ENCODE measurements at regions not wholly inside any gene's neighbourhood (a gene's known extent, or its start where the extent isn't known, plus 50 kb on each side); places are given as distances from the start of the nearest gene placed in this dataset.

- Histone ChIP-seq H3K27me3 (ENCODE audit: control insufficient read depth in 1 of 2, insufficient read depth in 1 of 2, low read length in 2 of 2) (no peaks in the 10 kb centered on the region), H2BK15ac (ENCODE audit: low read depth, poor library complexity, severe bottlenecking) (no peak overlapping the region), H3K9ac (ENCODE audit: low read length) (no peak overlapping the region), H3K4me3 (ENCODE audit: insufficient read depth in 1 of 2, low read depth in 1 of 2, low read length in 2 of 2) (no peak overlapping the region), H4K8ac (ENCODE audit: low read length) (no peak overlapping the region), H3K36me3 (ENCODE audit: control insufficient read depth in 1 of 2, insufficient read depth in 2 of 2, low read depth in 1 of 2, low read length in 2 of 2) (no peaks in the 10 kb centered on the region), H3K27ac (ENCODE audit: low read length, poor library complexity, severe bottlenecking) (peak overlapping the region; percentile 5), H3K9me3 (ENCODE audit: control insufficient read depth, low read length) (no peaks in the 10 kb centered on the region), H2BK5ac (ENCODE audit: low read depth, low read length, poor library complexity, severe bottlenecking) (no peak overlapping the region), H3K18ac (ENCODE audit: low read depth in 1 of 2, low read length in 2 of 2) (no peak overlapping the region), H2AK5ac (ENCODE audit: low read length, severe bottlenecking) (no peak overlapping the region), H2BK12ac (ENCODE audit: low read length in 2 of 2) (no peak overlapping the region), H3K23ac (ENCODE audit: low read length in 2 of 2) (no peak overlapping the region), H4K91ac (ENCODE audit: low read length) (no peak overlapping the region), H3K4ac (ENCODE audit: low read depth in 1 of 2, low read length in 2 of 2) (no peak overlapping the region), H3K79me1 (replicated peaks; ENCODE audit: low read length, poor library complexity, severe bottlenecking) (no peaks in the 10 kb centered on the region), H2BK120ac (ENCODE audit: low read depth, low read length) (no peak overlapping the region), H3K14ac (ENCODE audit: low read length in 2 of 2) (no peak overlapping the region), H2AFZ (ENCODE audit: low read depth, low read length) (no peak overlapping the region), H3K4me1 (ENCODE audit: control insufficient read depth, insufficient read depth, low read depth, low read length) (no peaks in the 10 kb centered on the region), H3K4me2 (ENCODE audit: low read length, poor library complexity, severe bottlenecking) (no peak overlapping the region)
- 32% methylated on average over 1 of the region's 1 CpG for WGBS
- DNase-seq: no peak
Measured at GRCh38 chr22:34973016-34973415, 92.9 kb upstream of the ISX start.

- WGBS: 77% methylated on average over 2 of the region's 2 CpGs
- Histone ChIP-seq H2BK12ac (ENCODE audit: low read length in 2 of 2) (no peak overlapping the region), H2AK5ac (ENCODE audit: low read length, severe bottlenecking) (no peak overlapping the region), H3K36me3 (ENCODE audit: control insufficient read depth in 1 of 2, insufficient read depth in 2 of 2, low read depth in 1 of 2, low read length in 2 of 2) (no peaks in the 10 kb centered on the region), H4K91ac (ENCODE audit: low read length) (no peak overlapping the region), H2AFZ (ENCODE audit: low read depth, low read length) (no peak overlapping the region), H3K9me3 (ENCODE audit: control insufficient read depth, low read length) (no peaks in the 10 kb centered on the region), H2BK15ac (ENCODE audit: low read depth, poor library complexity, severe bottlenecking) (no peak overlapping the region), H3K14ac (ENCODE audit: low read length in 2 of 2) (no peak overlapping the region), H3K4me1 (ENCODE audit: control insufficient read depth, insufficient read depth, low read depth, low read length) (no peaks in the 10 kb centered on the region), H4K8ac (ENCODE audit: low read length) (no peak overlapping the region), H3K27me3 (ENCODE audit: control insufficient read depth in 1 of 2, insufficient read depth in 1 of 2, low read length in 2 of 2) (no peaks in the 10 kb centered on the region), H3K4me3 (ENCODE audit: insufficient read depth in 1 of 2, low read depth in 1 of 2, low read length in 2 of 2) (no peak overlapping the region), H3K9ac (ENCODE audit: low read length) (no peak overlapping the region), H3K18ac (ENCODE audit: low read depth in 1 of 2, low read length in 2 of 2) (no peak overlapping the region), H3K27ac (ENCODE audit: low read length, poor library complexity, severe bottlenecking) (no peak overlapping the region), H3K23ac (ENCODE audit: low read length in 2 of 2) (no peak overlapping the region), H2BK120ac (ENCODE audit: low read depth, low read length) (no peak overlapping the region), H3K4ac (ENCODE audit: low read depth in 1 of 2, low read length in 2 of 2) (no peak overlapping the region), H3K4me2 (ENCODE audit: low read length, poor library complexity, severe bottlenecking) (no peak overlapping the region), H2BK5ac (ENCODE audit: low read depth, low read length, poor library complexity, severe bottlenecking) (no peak overlapping the region), H3K79me1 (replicated peaks; ENCODE audit: low read length, poor library complexity, severe bottlenecking) (no peaks in the 10 kb centered on the region)
- no peak for DNase-seq
Measured at GRCh38 chr22:34973926-34974325, 92.0 kb upstream of the ISX start.

- H3K4me2 ChIP-seq (ENCODE audit: low read length, poor library complexity, severe bottlenecking): no peak overlapping the region
- no peak overlapping the region for H3K4me3 ChIP-seq (ENCODE audit: insufficient read depth in 1 of 2, low read depth in 1 of 2, low read length in 2 of 2)
- no peak overlapping the region for H3K14ac ChIP-seq (ENCODE audit: low read length in 2 of 2)
- no peak overlapping the region for H3K27ac ChIP-seq (ENCODE audit: low read length, poor library complexity, severe bottlenecking)
- peaks cover 2% of the 10 kb centered on the region for H3K9me3 ChIP-seq (ENCODE audit: control insufficient read depth, low read length)
- H2BK120ac ChIP-seq (ENCODE audit: low read depth, low read length): no peak overlapping the region
- no peak overlapping the region for H3K23ac ChIP-seq (ENCODE audit: low read length in 2 of 2)
- no peak overlapping the region for H2BK15ac ChIP-seq (ENCODE audit: low read depth, poor library complexity, severe bottlenecking)
- 17% methylated on average over 1 of the region's 1 CpG for WGBS
- H3K27me3 ChIP-seq (ENCODE audit: control insufficient read depth in 1 of 2, insufficient read depth in 1 of 2, low read length in 2 of 2): no peaks in the 10 kb centered on the region
- no peaks in the 10 kb centered on the region for H3K4me1 ChIP-seq (ENCODE audit: control insufficient read depth, insufficient read depth, low read depth, low read length)
- H2AFZ ChIP-seq (ENCODE audit: low read depth, low read length): no peak overlapping the region
- H4K91ac ChIP-seq (ENCODE audit: low read length): no peak overlapping the region
- H3K36me3 ChIP-seq (ENCODE audit: control insufficient read depth in 1 of 2, insufficient read depth in 2 of 2, low read depth in 1 of 2, low read length in 2 of 2): no peaks in the 10 kb centered on the region
- no peak overlapping the region for H3K18ac ChIP-seq (ENCODE audit: low read depth in 1 of 2, low read length in 2 of 2)
- no peak overlapping the region for H2AK5ac ChIP-seq (ENCODE audit: low read length, severe bottlenecking)
- H2BK5ac ChIP-seq (ENCODE audit: low read depth, low read length, poor library complexity, severe bottlenecking): no peak overlapping the region
- DNase-seq: no peak
- no peaks in the 10 kb centered on the region for H3K79me1 ChIP-seq (replicated peaks; ENCODE audit: low read length, poor library complexity, severe bottlenecking)
- H4K8ac ChIP-seq (ENCODE audit: low read length): no peak overlapping the region
- no peak overlapping the region for H2BK12ac ChIP-seq (ENCODE audit: low read length in 2 of 2)
- no peak overlapping the region for H3K4ac ChIP-seq (ENCODE audit: low read depth in 1 of 2, low read length in 2 of 2)
- H3K9ac ChIP-seq (ENCODE audit: low read length): no peak overlapping the region
Measured at GRCh38 chr22:34975721-34976120, 90.2 kb upstream of the ISX start.

GRCh38 chr22:34976474-34976873 lies 89.5 kb upstream of the ISX start:
- 77% methylated on average over 4 of the region's 4 CpGs for WGBS
- H3K4ac ChIP-seq (ENCODE audit: low read depth in 1 of 2, low read length in 2 of 2): no peak overlapping the region
- H3K4me3 ChIP-seq (ENCODE audit: insufficient read depth in 1 of 2, low read depth in 1 of 2, low read length in 2 of 2): no peak overlapping the region

More at GRCh38 chr22:34976474-34976873, 89.5 kb upstream of the ISX start:
- H3K27me3 ChIP-seq (ENCODE audit: control insufficient read depth in 1 of 2, insufficient read depth in 1 of 2, low read length in 2 of 2): no peaks in the 10 kb centered on the region
- no peak overlapping the region for H3K23ac ChIP-seq (ENCODE audit: low read length in 2 of 2)
- H3K18ac ChIP-seq (ENCODE audit: low read depth in 1 of 2, low read length in 2 of 2): no peak overlapping the region
- no peak overlapping the region for H3K9ac ChIP-seq (ENCODE audit: low read length)
- H4K91ac ChIP-seq (ENCODE audit: low read length): no peak overlapping the region
- H2AK5ac ChIP-seq (ENCODE audit: low read length, severe bottlenecking): no peak overlapping the region
- H3K36me3 ChIP-seq (ENCODE audit: control insufficient read depth in 1 of 2, insufficient read depth in 2 of 2, low read depth in 1 of 2, low read length in 2 of 2): no peaks in the 10 kb centered on the region
- H2BK5ac ChIP-seq (ENCODE audit: low read depth, low read length, poor library complexity, severe bottlenecking): no peak overlapping the region
- no peak overlapping the region for H4K8ac ChIP-seq (ENCODE audit: low read length)
- no peak overlapping the region for H2BK15ac ChIP-seq (ENCODE audit: low read depth, poor library complexity, severe bottlenecking)
- no peak overlapping the region for H2BK12ac ChIP-seq (ENCODE audit: low read length in 2 of 2)
- no peak for DNase-seq
- no peak overlapping the region for H3K27ac ChIP-seq (ENCODE audit: low read length, poor library complexity, severe bottlenecking)
- no peaks in the 10 kb centered on the region for H3K79me1 ChIP-seq (replicated peaks; ENCODE audit: low read length, poor library complexity, severe bottlenecking)
- no peak overlapping the region for H2AFZ ChIP-seq (ENCODE audit: low read depth, low read length)
- H2BK120ac ChIP-seq (ENCODE audit: low read depth, low read length): no peak overlapping the region
- H3K9me3 ChIP-seq (ENCODE audit: control insufficient read depth, low read length): peaks cover 2% of the 10 kb centered on the region
- H3K14ac ChIP-seq (ENCODE audit: low read length in 2 of 2): no peak overlapping the region
- H3K4me1 ChIP-seq (ENCODE audit: control insufficient read depth, insufficient read depth, low read depth, low read length): no peaks in the 10 kb centered on the region
- H3K4me2 ChIP-seq (ENCODE audit: low read length, poor library complexity, severe bottlenecking): no peak overlapping the region

Data from mesenchymal stem cell (in vitro differentiated cells and primary cell).